Coronary artery (tissue), 2 donors: ENCODE measurements at regions not wholly inside any gene's neighbourhood (a gene's known extent, or its start where the extent isn't known, plus 50 kb on each side); places are given as distances from the start of the nearest gene placed in this dataset.

Experiments used
- DNase-seq: peaks from one replicate; pipeline ENCODE4 v3.0.0-alpha.2; 2017; ENCODE audit warnings: low spot score
- H3K27ac ChIP-seq, 2 donors: fragments of 200-600 bp; sonication (generic); one replicate each; pipeline ENCODE4 v1.5.1; 2016 to 2019
- H3K4me3 ChIP-seq: fragments of 200-600 bp; sonication (generic); 2 replicates; pipeline ENCODE4 v1.5.1; 2016; ENCODE audit warnings: mild to moderate bottlenecking, moderate library complexity
- CTCF ChIP-seq: fragments of 200-600 bp; sonication (generic); IDR thresholded peaks from one replicate; pipeline ENCODE4 v1.5.1; 2019; ENCODE audit warnings: antibody characterized with exemption

- no peak for DNase-seq
- no peak overlapping the region for H3K4me3 ChIP-seq
- no peak overlapping the region for H3K27ac ChIP-seq
- no peak for TF ChIP-seq CTCF
Measured at GRCh38 chr12:74468401-74468800, 69.2 kb upstream of the ATXN7L3B start.

GRCh38 chr12:74476234-74476633 lies 61.4 kb upstream of the ATXN7L3B start:
- TF ChIP-seq CTCF, result no peak
- no peak overlapping the region for H3K4me3 ChIP-seq
- no peak overlapping the region for H3K27ac ChIP-seq
- no peak for DNase-seq

- Histone ChIP-seq H3K27ac (no peak overlapping the region), H3K4me3 (no peak overlapping the region)
- no peak for TF ChIP-seq CTCF
- DNase-seq, result no peak
Measured at GRCh38 chr12:74481078-74481477, 56.6 kb upstream of the ATXN7L3B start.

GRCh38 chr12:74482115-74482514 lies 55.5 kb upstream of the ATXN7L3B start:
- H3K27ac ChIP-seq, result no peak overlapping the region
- TF ChIP-seq CTCF, result no peak

GRCh38 chr12:74483057-74483456 lies 54.6 kb upstream of the ATXN7L3B start:
- no peak for DNase-seq
- TF ChIP-seq CTCF, result no peak
- Histone ChIP-seq H3K27ac (no peak overlapping the region), H3K4me3 (no peak overlapping the region)

More at GRCh38 chr12:74482115-74482514, 55.5 kb upstream of the ATXN7L3B start:
- no peak for DNase-seq
- H3K4me3 ChIP-seq, result no peak overlapping the region
